ENCODE measurements at regions not wholly inside any gene's neighbourhood (a gene's known extent, or its start where the extent isn't known, plus 50 kb on each side); places are given as distances from the start of the nearest gene placed in this dataset.

DNA sequence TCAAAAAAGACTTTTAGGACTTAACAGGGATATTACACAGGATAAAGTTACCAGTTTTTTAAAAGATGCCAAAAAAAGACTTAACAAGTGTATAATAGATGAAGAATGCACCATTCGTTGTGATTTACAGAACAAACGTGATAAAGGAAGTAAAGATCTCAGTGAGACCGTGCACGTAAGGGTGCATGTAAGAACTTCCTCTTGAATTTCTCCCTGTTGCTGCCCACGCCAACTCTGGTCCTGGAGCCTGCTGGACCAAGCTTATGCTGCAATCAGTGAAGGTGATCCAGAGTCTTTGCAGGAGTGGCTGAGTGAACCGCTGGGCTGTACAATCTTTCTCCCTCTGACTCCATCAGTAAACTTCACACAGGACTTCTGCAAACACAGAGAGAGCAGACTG lies 593.7 kb downstream of the TMEM121 start:
- TF ChIP-seq POLR2A (IDR thresholded peaks at IDR 0.05), result no peak
- TF ChIP-seq, protein P1, sequence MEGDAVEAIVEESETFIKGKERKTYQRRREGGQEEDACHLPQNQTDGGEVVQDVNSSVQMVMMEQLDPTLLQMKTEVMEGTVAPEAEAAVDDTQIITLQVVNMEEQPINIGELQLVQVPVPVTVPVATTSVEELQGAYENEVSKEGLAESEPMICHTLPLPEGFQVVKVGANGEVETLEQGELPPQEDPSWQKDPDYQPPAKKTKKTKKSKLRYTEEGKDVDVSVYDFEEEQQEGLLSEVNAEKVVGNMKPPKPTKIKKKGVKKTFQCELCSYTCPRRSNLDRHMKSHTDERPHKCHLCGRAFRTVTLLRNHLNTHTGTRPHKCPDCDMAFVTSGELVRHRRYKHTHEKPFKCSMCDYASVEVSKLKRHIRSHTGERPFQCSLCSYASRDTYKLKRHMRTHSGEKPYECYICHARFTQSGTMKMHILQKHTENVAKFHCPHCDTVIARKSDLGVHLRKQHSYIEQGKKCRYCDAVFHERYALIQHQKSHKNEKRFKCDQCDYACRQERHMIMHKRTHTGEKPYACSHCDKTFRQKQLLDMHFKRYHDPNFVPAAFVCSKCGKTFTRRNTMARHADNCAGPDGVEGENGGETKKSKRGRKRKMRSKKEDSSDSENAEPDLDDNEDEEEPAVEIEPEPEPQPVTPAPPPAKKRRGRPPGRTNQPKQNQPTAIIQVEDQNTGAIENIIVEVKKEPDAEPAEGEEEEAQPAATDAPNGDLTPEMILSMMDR (IDR thresholded peaks at IDR 0.05), result no peak
